Activated naive CD4-positive, alpha-beta T cell treated with anti-CD3 and anti-CD28 coated beads, Interleukin-2, amount 50 U/mL, for 72 hours (primary cell): ENCODE measurements at regions not wholly inside any gene's neighbourhood (a gene's known extent, or its start where the extent isn't known, plus 50 kb on each side); places are given as distances from the start of the nearest gene placed in this dataset.

Experiments
- ATAC-seq, 2 donors: fragments of 150-1000 bp; cut with Tn5 transposase; 2 replicates each; pipeline ENCODE4 v1.10.0; 2021; ENCODE audit warnings: mild to moderate bottlenecking in 2 of 2, moderate library complexity in 2 of 2
- DNase-seq, 2 donors: peaks; one replicate each; pipeline ENCODE4 v3.0.0; 2021 to 2022; ENCODE audit warnings: low spot score in 2 of 2
- H3K27ac Mint-ChIP-seq, 2 donors: one replicate each; pipeline ENCODE4 v1.8.0; 2022; ENCODE audit warnings: mild to moderate bottlenecking in 2 of 2, mixed read lengths in 2 of 2
- H3K36me3 Mint-ChIP-seq, 2 donors: one replicate each; pipeline ENCODE4 v1.8.0; 2022; ENCODE audit warnings: mixed read lengths in 2 of 2
- H3K9me3 Mint-ChIP-seq, 2 donors: one replicate each; pipeline ENCODE4 v1.8.0; 2022; ENCODE audit warnings: mixed read lengths in 2 of 2

- H3K36me3 Mint-ChIP-seq = peaks cover 0 to 9% of the 10 kb centered on the region in 2 donors
- DNase-seq = no peak
- ATAC-seq = no peak
- no peak overlapping the region for H3K27ac Mint-ChIP-seq
- H3K9me3 Mint-ChIP-seq = peaks cover 5 to 18% of the 10 kb centered on the region in 2 donors
Measured at GRCh38 chr14:51500776-51501175, 150.9 kb upstream of the FRMD6 start.

GRCh38 chr14:51501746-51502145, 150.0 kb upstream of the FRMD6 start:
- Mint-ChIP-seq H3K9me3 (peaks cover 2 to 18% of the 10 kb centered on the region in 2 donors), H3K27ac (no peak overlapping the region), H3K36me3 (peaks cover 0 to 9% of the 10 kb centered on the region in 2 donors)
- DNase-seq = no peak
- no peak for ATAC-seq

GRCh38 chr14:51504669-51505068, 147.0 kb upstream of the FRMD6 start:
- DNase-seq (no peak), ATAC-seq (no peak)
- Mint-ChIP-seq H3K27ac (no peak overlapping the region), H3K36me3 (no peaks in the 10 kb centered on the region), H3K9me3 (peaks cover 0 to 8% of the 10 kb centered on the region in 2 donors)

DNA sequence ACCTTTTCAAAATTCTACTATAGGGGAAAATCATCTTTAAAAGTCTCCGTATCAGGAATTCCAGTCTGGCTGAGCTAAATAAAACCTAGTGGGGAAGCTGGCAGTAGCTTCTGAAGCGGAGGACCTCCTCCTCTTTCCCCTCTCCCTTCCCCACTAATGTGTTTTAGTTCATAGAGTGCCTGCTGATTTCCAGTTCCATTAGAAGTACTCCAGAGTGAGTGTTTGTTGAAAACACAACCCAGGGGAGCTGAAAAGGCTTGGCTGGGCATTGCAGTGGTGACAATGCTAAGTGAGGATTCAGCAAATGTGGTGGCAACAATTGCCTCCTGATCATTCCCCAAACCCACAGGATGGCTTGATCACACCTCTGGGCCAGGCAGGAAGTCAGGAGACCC, 144.2 kb upstream of the FRMD6 start:
- ATAC-seq = no peak
- H3K27ac Mint-ChIP-seq = no peak overlapping the region
- no peak for DNase-seq
- peaks cover 0 to 4% of the 10 kb centered on the region in 2 donors for H3K9me3 Mint-ChIP-seq
- no peaks in the 10 kb centered on the region for H3K36me3 Mint-ChIP-seq

- no peak for DNase-seq
- no peak for ATAC-seq
- no peaks in the 10 kb centered on the region for H3K9me3 Mint-ChIP-seq
- no peaks in the 10 kb centered on the region for H3K36me3 Mint-ChIP-seq
- H3K27ac Mint-ChIP-seq = no peak overlapping the region
Measured at GRCh38 chr14:51507906-51508511, 143.7 kb upstream of the FRMD6 start.

- H3K27ac Mint-ChIP-seq = no peak overlapping the region
- no peaks in the 10 kb centered on the region for H3K9me3 Mint-ChIP-seq
- DNase-seq = no peak
- ATAC-seq = no peak
- H3K36me3 Mint-ChIP-seq = no peaks in the 10 kb centered on the region
Measured at GRCh38 chr14:51511265-51511664, 140.4 kb upstream of the FRMD6 start.

DNA sequence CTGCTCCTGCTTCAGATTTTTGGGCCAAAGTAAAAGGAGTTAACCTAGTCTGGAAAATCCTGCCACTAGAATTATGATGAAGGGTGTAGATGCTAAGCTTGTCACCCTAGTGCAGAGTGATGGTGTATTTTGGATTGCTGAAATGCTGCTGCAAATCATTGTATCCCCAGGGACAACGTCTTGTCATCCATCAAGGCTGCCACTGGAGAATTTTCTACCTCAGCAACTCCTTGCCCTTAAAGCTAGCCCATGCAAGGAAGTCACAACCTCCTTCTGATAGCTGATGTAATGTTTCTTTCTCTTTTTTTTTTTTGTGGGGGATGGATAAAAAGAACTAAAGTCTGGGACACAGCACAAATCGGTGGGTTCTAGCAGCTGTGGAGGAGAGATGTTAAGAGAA, 139.4 kb upstream of the FRMD6 start:
- H3K27ac Mint-ChIP-seq = no peak overlapping the region
- no peaks in the 10 kb centered on the region for H3K9me3 Mint-ChIP-seq
- no peaks in the 10 kb centered on the region for H3K36me3 Mint-ChIP-seq
- DNase-seq = no peak
- no peak for ATAC-seq

DNA sequence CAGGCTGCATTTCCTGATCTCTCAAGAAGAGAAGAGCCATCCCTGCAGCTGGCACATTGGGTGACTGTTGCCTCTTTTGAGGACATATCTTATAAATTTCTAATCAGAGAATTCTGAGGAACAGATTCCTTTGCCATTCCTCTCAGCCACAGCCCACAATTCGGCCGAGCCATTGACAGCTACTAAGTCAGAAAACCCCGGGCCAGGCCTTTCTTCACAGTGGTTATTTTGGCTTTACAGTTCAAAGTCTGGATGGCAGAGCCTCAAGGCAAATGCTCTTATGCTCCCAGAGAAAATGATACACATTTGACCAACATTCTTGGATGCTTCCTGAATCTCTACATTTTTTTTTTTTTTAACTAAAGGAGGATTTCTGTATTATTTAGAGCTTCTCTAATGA, 138.4 kb upstream of the FRMD6 start:
- ATAC-seq (no peak), DNase-seq (no peak)
- Mint-ChIP-seq H3K9me3 (no peaks in the 10 kb centered on the region), H3K27ac (no peak overlapping the region), H3K36me3 (no peaks in the 10 kb centered on the region)

GRCh38 chr14:51513933-51514332, 137.8 kb upstream of the FRMD6 start:
- Mint-ChIP-seq H3K9me3 (no peaks in the 10 kb centered on the region), H3K27ac (no peak overlapping the region)
- ATAC-seq = no peak

DNA sequence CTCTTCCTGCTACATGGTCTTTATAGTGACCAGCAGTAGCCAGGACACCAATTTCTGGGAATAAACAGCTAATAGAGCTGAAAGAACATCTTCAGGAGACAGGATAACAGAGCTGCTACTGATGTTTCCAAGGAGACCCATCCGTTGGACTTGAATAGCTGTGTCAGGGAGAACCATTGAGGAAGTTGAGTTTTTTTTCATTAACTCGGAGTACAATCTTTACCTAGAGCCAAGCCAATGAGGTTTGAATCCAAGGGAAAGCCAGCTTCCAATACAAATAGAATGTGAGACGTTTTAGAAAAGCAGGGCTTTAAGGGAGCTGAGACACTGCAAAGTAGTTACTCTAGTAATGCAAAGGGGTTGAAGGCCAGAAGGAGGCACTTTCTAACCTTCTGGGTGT, 136.1 kb upstream of the FRMD6 start:
- DNase-seq = no peak
- H3K9me3 Mint-ChIP-seq = no peaks in the 10 kb centered on the region
- H3K36me3 Mint-ChIP-seq = no peaks in the 10 kb centered on the region
- no peak overlapping the region for H3K27ac Mint-ChIP-seq
- no peak for ATAC-seq

More at GRCh38 chr14:51513933-51514332, 137.8 kb upstream of the FRMD6 start:
- no peaks in the 10 kb centered on the region for H3K36me3 Mint-ChIP-seq
- DNase-seq = no peak

DNA sequence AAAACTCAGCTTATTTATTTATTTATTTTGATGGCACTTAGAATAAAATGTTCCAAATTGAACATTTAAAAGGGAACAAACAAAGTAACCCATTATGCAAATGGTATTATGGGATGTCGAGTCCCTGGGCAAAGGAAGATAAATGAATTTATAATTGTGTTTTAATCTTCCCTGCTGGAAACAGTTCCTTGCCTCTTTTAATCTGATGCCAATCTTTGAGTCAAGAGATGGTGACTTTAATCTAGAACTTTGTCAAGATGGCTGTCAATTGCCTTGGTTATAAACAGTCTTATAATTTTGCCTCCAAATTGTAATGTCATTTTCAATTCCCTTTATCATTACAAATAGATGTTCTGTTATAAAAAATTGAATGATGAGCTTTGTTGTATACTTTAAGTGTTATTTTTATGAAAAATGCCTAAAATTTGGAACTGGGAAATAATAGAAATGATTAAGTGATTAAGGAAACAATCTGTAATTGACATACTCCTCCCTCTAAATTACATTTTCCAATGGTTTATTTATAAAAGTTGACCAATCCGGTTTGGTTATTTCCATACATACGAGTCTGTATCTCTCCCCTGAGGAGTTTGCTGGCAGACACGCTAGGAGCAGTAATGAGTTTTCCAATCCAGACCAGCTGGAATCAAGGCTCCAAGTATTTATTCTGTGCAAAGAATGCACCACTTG, 134.9 kb upstream of the FRMD6 start:
- DNase-seq = no peak
- H3K27ac Mint-ChIP-seq = no peak overlapping the region
- no peaks in the 10 kb centered on the region for H3K9me3 Mint-ChIP-seq
- ATAC-seq = no peak
- H3K36me3 Mint-ChIP-seq = no peaks in the 10 kb centered on the region

DNA sequence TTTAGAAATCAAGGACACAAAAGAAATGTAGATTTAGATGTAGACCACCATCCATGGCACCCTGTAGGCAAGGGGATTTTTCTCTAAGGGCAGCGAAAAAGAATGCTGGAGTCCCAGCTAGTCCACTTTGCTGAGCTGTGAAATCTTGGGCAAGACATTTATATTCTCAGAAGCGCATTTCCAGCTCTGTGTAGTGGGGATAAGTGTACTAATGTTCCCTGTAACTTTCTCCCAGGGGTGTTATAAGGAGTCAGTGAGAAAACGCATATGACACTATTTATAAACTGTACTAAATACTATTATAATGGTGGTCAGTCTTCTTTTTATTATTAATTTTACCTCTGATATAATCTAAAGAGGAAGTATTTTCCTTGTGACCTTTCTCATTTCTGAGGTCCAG, 133.4 kb upstream of the FRMD6 start:
- Mint-ChIP-seq H3K9me3 (no peaks in the 10 kb centered on the region), H3K27ac (no peak overlapping the region), H3K36me3 (no peaks in the 10 kb centered on the region)
- ATAC-seq = no peak
- DNase-seq = no peak

GRCh38 chr14:51518711-51519110, 133.0 kb upstream of the FRMD6 start:
- Mint-ChIP-seq H3K9me3 (no peaks in the 10 kb centered on the region), H3K36me3 (no peaks in the 10 kb centered on the region), H3K27ac (no peak overlapping the region)
- no peak for ATAC-seq
- no peak for DNase-seq

- no peak overlapping the region for H3K27ac Mint-ChIP-seq
- ATAC-seq (no peak), DNase-seq (no peak)
- H3K9me3 Mint-ChIP-seq = no peaks in the 10 kb centered on the region
- no peaks in the 10 kb centered on the region for H3K36me3 Mint-ChIP-seq
Measured at GRCh38 chr14:51520087-51520486, 131.6 kb upstream of the FRMD6 start.

DNA sequence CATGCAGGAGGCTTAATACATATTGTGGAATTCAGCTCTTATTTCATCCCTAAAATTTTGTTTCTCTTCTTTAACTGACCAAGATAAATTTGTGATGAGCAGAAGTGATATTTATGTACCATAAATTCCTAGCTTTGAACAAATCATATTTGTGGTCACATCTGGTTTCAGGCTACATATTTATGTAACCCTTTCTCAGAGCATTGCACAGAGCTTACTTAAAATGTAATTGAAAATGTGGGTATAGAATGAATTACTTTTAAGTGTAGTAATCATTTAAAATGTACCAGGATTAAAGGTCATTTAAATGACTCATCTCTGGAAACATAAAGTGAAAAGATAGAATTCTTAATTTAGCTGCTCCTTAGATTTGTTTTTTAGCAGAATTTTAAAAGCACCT, 129.9 kb upstream of the FRMD6 start:
- no peak for DNase-seq
- no peaks in the 10 kb centered on the region for H3K9me3 Mint-ChIP-seq
- H3K36me3 Mint-ChIP-seq = no peaks in the 10 kb centered on the region
- ATAC-seq = no peak
- H3K27ac Mint-ChIP-seq = no peak overlapping the region

DNA sequence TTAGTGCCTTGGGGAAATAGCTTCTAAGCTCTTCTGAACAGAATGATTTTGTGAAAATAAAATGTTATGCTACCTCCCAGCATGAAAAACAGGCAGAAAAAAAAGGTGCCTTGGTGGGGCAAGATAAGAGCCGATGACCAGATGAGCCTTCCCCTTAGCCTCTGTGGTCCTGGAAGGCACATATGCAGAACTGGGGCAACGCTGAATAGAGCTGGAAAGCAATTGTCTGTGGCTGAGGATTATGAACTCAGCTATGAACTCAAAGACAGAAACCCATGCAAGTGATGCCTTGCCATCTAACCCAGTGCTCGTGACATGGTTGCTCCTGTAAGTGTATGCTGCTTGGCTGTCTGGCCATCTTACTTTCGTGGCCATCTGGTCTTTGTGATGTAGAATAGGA, 128.5 kb upstream of the FRMD6 start:
- ATAC-seq (no peak), DNase-seq (no peak)
- H3K27ac Mint-ChIP-seq = no peak overlapping the region
- no peaks in the 10 kb centered on the region for H3K9me3 Mint-ChIP-seq
- H3K36me3 Mint-ChIP-seq = no peaks in the 10 kb centered on the region

- Mint-ChIP-seq H3K36me3 (no peaks in the 10 kb centered on the region), H3K9me3 (no peaks in the 10 kb centered on the region), H3K27ac (no peak overlapping the region)
- ATAC-seq (peak in 1 of 2 donors; percentile 44), DNase-seq (no peak)
Measured at GRCh38 chr14:51525739-51526138, 126.0 kb upstream of the FRMD6 start.

DNA sequence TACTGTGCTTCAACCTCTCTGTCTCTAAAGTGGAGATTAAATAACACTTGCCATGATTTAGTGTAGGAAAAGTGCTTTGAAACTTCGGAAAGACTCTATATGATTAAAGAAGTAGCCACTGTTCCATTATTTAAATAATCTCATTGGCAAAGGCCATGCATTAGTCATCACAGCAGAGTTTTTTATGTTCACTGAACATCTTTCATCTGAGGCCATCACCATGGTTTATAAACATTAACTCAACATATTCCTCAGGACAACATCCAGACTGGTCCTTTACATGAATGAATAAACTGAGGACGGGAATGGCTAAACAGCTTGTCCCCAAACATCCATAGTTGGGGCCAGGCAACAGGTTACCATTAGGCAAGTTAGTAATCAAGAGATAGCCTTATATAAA, 124.6 kb upstream of the FRMD6 start:
- Mint-ChIP-seq H3K9me3 (no peaks in the 10 kb centered on the region), H3K27ac (no peak overlapping the region)
- no peak for ATAC-seq

More for the DNA sequence above, 124.6 kb upstream of the FRMD6 start:
- no peaks in the 10 kb centered on the region for H3K36me3 Mint-ChIP-seq
- no peak for DNase-seq
